ENCODE measurements at regions not wholly inside any gene's neighbourhood (a gene's known extent, or its start where the extent isn't known, plus 50 kb on each side); places are given as distances from the start of the nearest gene placed in this dataset.

DNA sequence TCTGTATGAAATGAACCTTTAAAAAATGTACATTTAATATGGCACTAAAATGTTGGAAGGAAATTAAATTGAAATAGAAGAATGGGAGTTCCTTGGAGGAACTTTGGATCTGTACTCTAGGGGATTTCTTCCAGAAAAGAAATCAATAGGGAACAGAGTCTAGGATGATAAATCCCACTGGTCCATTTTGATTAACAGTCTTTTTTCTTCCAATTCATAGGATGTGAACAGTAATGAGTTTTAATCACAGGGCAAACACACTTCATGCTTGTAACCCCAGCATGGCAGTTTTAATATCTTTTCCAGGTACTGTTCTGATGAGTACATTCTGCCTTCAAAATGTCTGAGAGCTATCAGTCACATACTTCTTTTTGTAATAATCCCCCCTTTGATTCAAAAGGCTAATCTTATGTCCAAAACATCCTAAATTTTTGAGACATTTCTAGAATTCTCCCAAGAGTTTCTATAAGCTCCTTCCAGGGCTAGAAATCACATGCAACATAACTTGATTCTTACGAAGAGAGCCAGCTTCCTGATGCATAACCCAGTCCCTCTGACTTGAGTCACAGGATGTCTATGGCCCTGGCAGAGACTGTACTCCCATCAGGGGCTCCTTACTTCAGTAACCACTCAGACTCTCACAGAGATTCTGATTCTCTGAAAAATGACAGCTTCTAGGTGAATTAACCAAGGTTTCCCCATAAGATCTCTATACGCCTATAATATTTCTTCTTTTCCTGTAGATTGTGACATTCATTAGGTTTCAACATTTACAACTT, 112.9 kb downstream of the SLC36A4 start:
- TF ChIP-seq SUPT20H (IDR thresholded peaks at IDR 0.05; ENCODE audit: borderline replicate concordance, control insufficient read depth, low read depth, low read length) = no peak
- TF ChIP-seq, protein P1, sequence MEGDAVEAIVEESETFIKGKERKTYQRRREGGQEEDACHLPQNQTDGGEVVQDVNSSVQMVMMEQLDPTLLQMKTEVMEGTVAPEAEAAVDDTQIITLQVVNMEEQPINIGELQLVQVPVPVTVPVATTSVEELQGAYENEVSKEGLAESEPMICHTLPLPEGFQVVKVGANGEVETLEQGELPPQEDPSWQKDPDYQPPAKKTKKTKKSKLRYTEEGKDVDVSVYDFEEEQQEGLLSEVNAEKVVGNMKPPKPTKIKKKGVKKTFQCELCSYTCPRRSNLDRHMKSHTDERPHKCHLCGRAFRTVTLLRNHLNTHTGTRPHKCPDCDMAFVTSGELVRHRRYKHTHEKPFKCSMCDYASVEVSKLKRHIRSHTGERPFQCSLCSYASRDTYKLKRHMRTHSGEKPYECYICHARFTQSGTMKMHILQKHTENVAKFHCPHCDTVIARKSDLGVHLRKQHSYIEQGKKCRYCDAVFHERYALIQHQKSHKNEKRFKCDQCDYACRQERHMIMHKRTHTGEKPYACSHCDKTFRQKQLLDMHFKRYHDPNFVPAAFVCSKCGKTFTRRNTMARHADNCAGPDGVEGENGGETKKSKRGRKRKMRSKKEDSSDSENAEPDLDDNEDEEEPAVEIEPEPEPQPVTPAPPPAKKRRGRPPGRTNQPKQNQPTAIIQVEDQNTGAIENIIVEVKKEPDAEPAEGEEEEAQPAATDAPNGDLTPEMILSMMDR (IDR thresholded peaks at IDR 0.05 in 2 of 3, conservative IDR thresholded peaks at IDR 0.05 in 1 of 3; ENCODE audit: control insufficient read depth in 2 of 3, extremely low read depth in 1 of 3, insufficient read depth in 1 of 3, low read depth in 3 of 3, low read length in 3 of 3) = no peak
- TF ChIP-seq CEBPB (IDR thresholded peaks at IDR 0.05; ENCODE audit: borderline replicate concordance in 1 of 2, low read depth in 2 of 2, low read length in 2 of 2) = no peak
- TF ChIP-seq, protein P2, sequence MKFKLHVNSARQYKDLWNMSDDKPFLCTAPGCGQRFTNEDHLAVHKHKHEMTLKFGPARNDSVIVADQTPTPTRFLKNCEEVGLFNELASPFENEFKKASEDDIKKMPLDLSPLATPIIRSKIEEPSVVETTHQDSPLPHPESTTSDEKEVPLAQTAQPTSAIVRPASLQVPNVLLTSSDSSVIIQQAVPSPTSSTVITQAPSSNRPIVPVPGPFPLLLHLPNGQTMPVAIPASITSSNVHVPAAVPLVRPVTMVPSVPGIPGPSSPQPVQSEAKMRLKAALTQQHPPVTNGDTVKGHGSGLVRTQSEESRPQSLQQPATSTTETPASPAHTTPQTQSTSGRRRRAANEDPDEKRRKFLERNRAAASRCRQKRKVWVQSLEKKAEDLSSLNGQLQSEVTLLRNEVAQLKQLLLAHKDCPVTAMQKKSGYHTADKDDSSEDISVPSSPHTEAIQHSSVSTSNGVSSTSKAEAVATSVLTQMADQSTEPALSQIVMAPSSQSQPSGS (IDR thresholded peaks at IDR 0.05; ENCODE audit: low read length) = no peak
- TF ChIP-seq, protein P3, sequence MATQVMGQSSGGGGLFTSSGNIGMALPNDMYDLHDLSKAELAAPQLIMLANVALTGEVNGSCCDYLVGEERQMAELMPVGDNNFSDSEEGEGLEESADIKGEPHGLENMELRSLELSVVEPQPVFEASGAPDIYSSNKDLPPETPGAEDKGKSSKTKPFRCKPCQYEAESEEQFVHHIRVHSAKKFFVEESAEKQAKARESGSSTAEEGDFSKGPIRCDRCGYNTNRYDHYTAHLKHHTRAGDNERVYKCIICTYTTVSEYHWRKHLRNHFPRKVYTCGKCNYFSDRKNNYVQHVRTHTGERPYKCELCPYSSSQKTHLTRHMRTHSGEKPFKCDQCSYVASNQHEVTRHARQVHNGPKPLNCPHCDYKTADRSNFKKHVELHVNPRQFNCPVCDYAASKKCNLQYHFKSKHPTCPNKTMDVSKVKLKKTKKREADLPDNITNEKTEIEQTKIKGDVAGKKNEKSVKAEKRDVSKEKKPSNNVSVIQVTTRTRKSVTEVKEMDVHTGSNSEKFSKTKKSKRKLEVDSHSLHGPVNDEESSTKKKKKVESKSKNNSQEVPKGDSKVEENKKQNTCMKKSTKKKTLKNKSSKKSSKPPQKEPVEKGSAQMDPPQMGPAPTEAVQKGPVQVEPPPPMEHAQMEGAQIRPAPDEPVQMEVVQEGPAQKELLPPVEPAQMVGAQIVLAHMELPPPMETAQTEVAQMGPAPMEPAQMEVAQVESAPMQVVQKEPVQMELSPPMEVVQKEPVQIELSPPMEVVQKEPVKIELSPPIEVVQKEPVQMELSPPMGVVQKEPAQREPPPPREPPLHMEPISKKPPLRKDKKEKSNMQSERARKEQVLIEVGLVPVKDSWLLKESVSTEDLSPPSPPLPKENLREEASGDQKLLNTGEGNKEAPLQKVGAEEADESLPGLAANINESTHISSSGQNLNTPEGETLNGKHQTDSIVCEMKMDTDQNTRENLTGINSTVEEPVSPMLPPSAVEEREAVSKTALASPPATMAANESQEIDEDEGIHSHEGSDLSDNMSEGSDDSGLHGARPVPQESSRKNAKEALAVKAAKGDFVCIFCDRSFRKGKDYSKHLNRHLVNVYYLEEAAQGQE (IDR thresholded peaks at IDR 0.05; ENCODE audit: low read depth, low read length) = no peak
- no peak for TF ChIP-seq EZH2 (IDR thresholded peaks at IDR 0.05; ENCODE audit: borderline replicate concordance, control insufficient read depth, low read depth, low read length)
- TF ChIP-seq CREM (IDR thresholded peaks at IDR 0.05; ENCODE audit: low read depth) = no peak
- TF ChIP-seq BHLHE40 (IDR thresholded peaks at IDR 0.05; ENCODE audit: borderline replicate concordance in 1 of 2, low read depth in 2 of 2, low read length in 1 of 2) = no peak
- TF ChIP-seq TCF12 (IDR thresholded peaks at IDR 0.05; ENCODE audit: low read depth, low read length) = no peak
- TF ChIP-seq CREB1 (IDR thresholded peaks at IDR 0.05; ENCODE audit: low read depth) = no peak
- TF ChIP-seq SIN3A (IDR thresholded peaks at IDR 0.05; ENCODE audit: low read depth, low read length) = no peak
- TF ChIP-seq TCF3 (IDR thresholded peaks at IDR 0.05; ENCODE audit: borderline replicate concordance, insufficient read depth, low read depth, low read length) = no peak

Measured in GM12878 (cell line).